ENCODE measurements at regions not wholly inside any gene's neighbourhood (a gene's known extent, or its start where the extent isn't known, plus 50 kb on each side); places are given as distances from the start of the nearest gene placed in this dataset.

- TF ChIP-seq CTCF (IDR thresholded peaks at IDR 0.05): no peak
- no peak for TF ChIP-seq EP300 (IDR thresholded peaks at IDR 0.05)
Observed at GRCh38 chr6:28600245-28600644, 74.6 kb downstream of the GPX5 start.

Measured in upper lobe of left lung (tissue), 4 donors.